HAP-1 (cell line): ENCODE measurements at regions not wholly inside any gene's neighbourhood (a gene's known extent, or its start where the extent isn't known, plus 50 kb on each side); places are given as distances from the start of the nearest gene placed in this dataset.
"Not testable (repeated sequence)": the region's sequence is repeated elsewhere in the genome, so short reads cannot be mapped to it uniquely, and the experiment has no call there.

Experiments used
- DNase-seq, 2 experiments: peaks; one replicate each; pipeline ENCODE4 v3.0.0-alpha.2; 2016 to 2020; ENCODE audit warnings: low spot score in 2 of 2
- H3K27me3 ChIP-seq: fragments of 250-450 bp; sonication (Bioruptor Pico); 2 replicates; pipeline ENCODE4 v1.5.1; 2020; ENCODE audit warnings: low read depth, mild to moderate bottlenecking, moderate library complexity
- H3K36me3 ChIP-seq: fragments of 250-450 bp; sonication (Bioruptor Pico); replicated peaks from 2 replicates; pipeline ENCODE4 v1.5.1; 2020; ENCODE audit warnings: mild to moderate bottlenecking
- H3K4me1 ChIP-seq: fragments of 250-450 bp; sonication (Bioruptor Pico); 2 replicates; pipeline ENCODE4 v1.5.1; 2020; ENCODE audit warnings: mild to moderate bottlenecking
- H3K4me3 ChIP-seq: fragments of 250-450 bp; sonication (Bioruptor Pico); 2 replicates; pipeline ENCODE4 v1.5.1; 2020; ENCODE audit warnings: mild to moderate bottlenecking, moderate library complexity
- H3K9me3 ChIP-seq: fragments of 250-450 bp; sonication (Bioruptor Pico); 2 replicates; pipeline ENCODE4 v1.5.1; 2020; ENCODE audit warnings: mild to moderate bottlenecking, moderate library complexity
- in situ Hi-C: fragments of 300-500 bp; cut with MboI; formaldehyde crosslinking; loops from 3 replicates; pipeline ENCODE4 v1.14.3; 2020; ENCODE audit warnings: low sequenced_read_pairs, inconsistent platforms, mixed read lengths

- Histone ChIP-seq H3K36me3 (no peaks in the 10 kb centered on the region), H3K9me3 (no peaks in the 10 kb centered on the region), H3K4me3 (peak overlapping the region; percentile 36), H3K27me3 (no peaks in the 10 kb centered on the region), H3K4me1 (peaks cover 7% of the 10 kb centered on the region)
- in situ Hi-C loops = no loop called here
- DNase-seq = peak; percentile 88
Measured at GRCh38 chr6:28816909-28817807, 106.6 kb downstream of the TRIM27 start.

- Histone ChIP-seq H3K36me3 (no peaks in the 10 kb centered on the region), H3K9me3 (no peaks in the 10 kb centered on the region), H3K4me3 (peak overlapping the region; percentile 36), H3K27me3 (no peaks in the 10 kb centered on the region), H3K4me1 (peaks cover 4% of the 10 kb centered on the region)
- peak; percentile 30 to 53 for DNase-seq
- in situ Hi-C loops = no loop called here
Measured at GRCh38 chr6:28817808-28818145, 106.0 kb downstream of the TRIM27 start.

DNA sequence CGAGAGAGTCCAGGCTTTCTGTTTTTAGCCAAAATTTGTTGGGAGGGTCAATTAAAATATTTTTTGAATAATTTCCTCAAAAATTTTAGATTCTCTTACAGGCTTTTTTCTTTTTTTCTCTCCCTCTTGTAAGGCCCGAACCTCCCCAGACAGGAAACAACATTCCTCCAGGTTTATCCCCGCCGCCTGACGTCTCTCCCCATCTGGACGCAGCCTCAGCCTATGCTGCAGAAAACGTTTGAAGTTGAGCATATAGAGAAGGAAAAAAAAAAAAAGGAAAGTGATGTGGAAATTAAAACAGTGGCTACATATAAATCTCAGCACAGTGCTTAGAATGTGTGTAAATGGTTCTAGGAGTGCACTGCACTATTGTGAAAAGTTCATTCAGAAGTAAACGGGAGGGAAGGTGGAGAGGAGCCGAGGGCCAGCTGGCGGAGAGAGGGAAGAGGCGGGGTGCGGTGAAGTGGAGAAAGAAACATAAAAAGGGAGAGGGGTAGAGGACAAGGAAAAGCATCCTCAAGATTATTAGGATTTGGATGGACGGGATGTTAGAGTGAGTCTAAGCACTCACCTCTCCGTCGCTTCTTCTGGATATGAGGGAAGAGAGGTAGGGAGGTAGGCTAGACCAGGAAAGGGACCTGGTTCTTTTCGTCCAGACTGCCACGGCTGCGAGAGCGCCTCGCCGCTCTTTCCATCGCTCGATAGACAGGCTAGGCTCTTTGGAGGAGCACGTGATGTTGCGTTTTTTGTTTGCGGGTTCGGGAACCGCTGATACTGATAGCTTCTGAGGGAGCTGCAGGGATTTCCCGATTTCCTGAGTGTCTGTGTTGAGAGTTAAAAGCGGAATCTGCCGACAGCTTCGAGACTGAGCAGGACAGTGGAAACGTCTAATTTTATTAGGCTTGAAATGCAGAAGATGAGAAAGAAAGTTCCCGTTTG is 98.7 kb downstream of the TRIM27 start:
- no peaks in the 10 kb centered on the region for H3K4me1 ChIP-seq
- in situ Hi-C loops = loop anchor here (25.0 kb wide), 1 partner anchor 412 kb away; no protein-coding TSS in a partner anchor
- peaks cover 10% of the 10 kb centered on the region; the same call in 1 of the 2 replicates for H3K27me3 ChIP-seq
- no peak overlapping the region for H3K4me3 ChIP-seq
- H3K36me3 ChIP-seq = no peaks in the 10 kb centered on the region
- H3K9me3 ChIP-seq = no peaks in the 10 kb centered on the region
- DNase-seq = no peak

- no peaks in the 10 kb centered on the region for H3K36me3 ChIP-seq
- no peaks in the 10 kb centered on the region for H3K9me3 ChIP-seq
- in situ Hi-C loops = loop anchor here (25.0 kb wide), 1 partner anchor 411 kb away; no protein-coding TSS in a partner anchor
- DNase-seq = no peak
- peaks cover 10% of the 10 kb centered on the region; the same call in 1 of the 2 replicates for H3K27me3 ChIP-seq
- H3K4me3 ChIP-seq = no peak overlapping the region
- H3K4me1 ChIP-seq = no peaks in the 10 kb centered on the region
Measured at GRCh38 chr6:28825732-28826293, 98.0 kb downstream of the TRIM27 start.

GRCh38 chr6:28831683-28832082 is 92.1 kb downstream of the TRIM27 start:
- in situ Hi-C loops = loop anchor here (10.0 to 25.0 kb wide), 2 partner anchors 183 to 406 kb away; no protein-coding TSS in a partner anchor
- not testable (repeated sequence) for H3K36me3 ChIP-seq, H3K4me3 ChIP-seq, H3K27me3 ChIP-seq, H3K9me3 ChIP-seq, DNase-seq, H3K4me1 ChIP-seq

GRCh38 chr6:28836703-28837102 is 87.1 kb downstream of the TRIM27 start:
- in situ Hi-C loops = loop anchor here (10.0 to 25.0 kb wide), 2 partner anchors 178 to 401 kb away; no protein-coding TSS in a partner anchor
- H3K9me3 ChIP-seq, H3K27me3 ChIP-seq, H3K4me3 ChIP-seq, H3K4me1 ChIP-seq, H3K36me3 ChIP-seq: not testable (repeated sequence)
- DNase-seq = peak in 1 of 2 experiments; percentile 22

- in situ Hi-C loops = loop anchor here (10.0 to 25.0 kb wide), 2 partner anchors 177 to 399 kb away; no protein-coding TSS in a partner anchor
- DNase-seq = peak; percentile 53 to 68
Measured at GRCh38 chr6:28838289-28838633, 85.5 kb downstream of the TRIM27 start.

DNA sequence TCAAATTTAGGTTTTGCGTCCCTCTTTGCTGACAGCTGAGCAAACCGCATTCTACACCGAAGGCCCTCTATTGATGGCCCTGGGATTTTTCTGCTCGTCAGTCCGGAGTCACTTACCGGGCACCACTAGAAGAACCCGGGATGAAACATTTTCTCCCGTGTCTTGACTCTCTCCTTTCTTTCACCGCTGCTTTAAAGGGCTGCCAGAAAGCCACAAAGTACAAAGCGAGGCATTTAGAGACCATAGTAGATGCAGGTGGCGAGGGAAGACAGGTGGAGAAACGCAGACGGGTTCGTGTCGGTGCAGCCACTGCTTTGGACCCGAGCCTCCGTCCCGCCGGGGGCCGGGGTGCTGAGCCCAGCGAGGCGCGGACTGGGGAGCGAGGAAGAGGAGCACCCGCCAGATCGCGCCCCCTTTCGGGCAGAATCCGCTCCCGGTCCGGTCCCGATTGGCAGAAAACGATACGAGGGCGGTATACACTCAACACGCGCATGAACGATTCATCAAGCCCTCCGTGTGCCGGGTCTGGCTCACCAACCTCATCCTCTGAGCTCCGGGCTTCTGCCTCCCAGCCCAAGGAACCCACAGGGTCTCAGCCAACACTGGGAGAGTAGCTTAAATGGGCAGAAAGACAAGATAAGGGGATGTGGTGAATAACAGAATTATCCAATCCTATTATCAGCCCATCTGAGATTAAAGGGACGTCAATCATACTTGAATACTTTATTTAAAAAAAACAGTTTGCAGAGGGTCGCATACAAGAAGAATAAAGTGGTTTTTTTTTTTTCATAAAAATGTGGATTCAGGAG is 84.9 kb downstream of the TRIM27 start:
- H3K36me3 ChIP-seq = no peaks in the 10 kb centered on the region
- DNase-seq = peak; percentile 87 to 95
- no peaks in the 10 kb centered on the region for H3K27me3 ChIP-seq
- in situ Hi-C loops = loop anchor here (10.0 to 25.0 kb wide), 2 partner anchors 176 to 398 kb away; no protein-coding TSS in a partner anchor
- peak overlapping the region; percentile 72 for H3K4me3 ChIP-seq
- peaks cover 2% of the 10 kb centered on the region; the same call in 1 of the 2 replicates for H3K4me1 ChIP-seq
- no peaks in the 10 kb centered on the region for H3K9me3 ChIP-seq

More at GRCh38 chr6:28838289-28838633, 85.5 kb downstream of the TRIM27 start:
- peak overlapping the region; percentile 72 for H3K4me3 ChIP-seq
- H3K9me3 ChIP-seq = no peaks in the 10 kb centered on the region
- no peaks in the 10 kb centered on the region for H3K27me3 ChIP-seq
- no peaks in the 10 kb centered on the region for H3K36me3 ChIP-seq
- peaks cover 2% of the 10 kb centered on the region; the same call in 1 of the 2 replicates for H3K4me1 ChIP-seq

GRCh38 chr6:28839443-28840120 is 84.2 kb downstream of the TRIM27 start:
- in situ Hi-C loops = loop anchor here (10.0 to 25.0 kb wide), 2 partner anchors 175 to 398 kb away; no protein-coding TSS in a partner anchor
- Histone ChIP-seq H3K36me3 (no peaks in the 10 kb centered on the region), H3K9me3 (no peaks in the 10 kb centered on the region), H3K4me3 (peak overlapping the region; percentile 72), H3K27me3 (no peaks in the 10 kb centered on the region), H3K4me1 (peaks cover 2% of the 10 kb centered on the region; the same call in 1 of the 2 replicates)
- DNase-seq = peak in 1 of 2 experiments; percentile 21

DNA sequence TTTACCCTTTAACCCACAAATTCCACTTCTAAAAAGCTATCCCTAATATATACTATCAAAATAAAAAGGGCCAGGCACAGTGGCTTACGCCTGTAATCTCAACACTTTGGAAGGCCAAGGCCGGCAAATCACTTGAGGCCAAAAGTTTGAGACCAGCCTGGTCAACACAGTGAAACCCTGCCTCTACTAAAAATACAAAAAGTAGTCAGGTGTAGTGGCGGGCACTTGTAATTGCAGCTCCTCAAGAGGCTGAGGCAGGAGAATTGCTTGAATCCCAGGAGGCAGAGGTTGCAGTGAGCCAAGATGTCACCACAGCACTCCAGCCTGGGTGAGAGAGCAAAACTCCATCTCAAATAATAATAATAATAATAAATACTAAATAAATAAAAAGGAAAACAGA is 82.5 kb downstream of the TRIM27 start:
- no peaks in the 10 kb centered on the region for H3K9me3 ChIP-seq
- DNase-seq = peak in 1 of 2 experiments; percentile 30
- in situ Hi-C loops = loop anchor here (25.0 kb wide), 1 partner anchor 396 kb away; no protein-coding TSS in a partner anchor
- H3K4me1 ChIP-seq = peaks cover 2% of the 10 kb centered on the region; the same call in 1 of the 2 replicates
- no peaks in the 10 kb centered on the region for H3K36me3 ChIP-seq
- H3K27me3 ChIP-seq = no peaks in the 10 kb centered on the region
- H3K4me3 ChIP-seq = no peak overlapping the region

DNA sequence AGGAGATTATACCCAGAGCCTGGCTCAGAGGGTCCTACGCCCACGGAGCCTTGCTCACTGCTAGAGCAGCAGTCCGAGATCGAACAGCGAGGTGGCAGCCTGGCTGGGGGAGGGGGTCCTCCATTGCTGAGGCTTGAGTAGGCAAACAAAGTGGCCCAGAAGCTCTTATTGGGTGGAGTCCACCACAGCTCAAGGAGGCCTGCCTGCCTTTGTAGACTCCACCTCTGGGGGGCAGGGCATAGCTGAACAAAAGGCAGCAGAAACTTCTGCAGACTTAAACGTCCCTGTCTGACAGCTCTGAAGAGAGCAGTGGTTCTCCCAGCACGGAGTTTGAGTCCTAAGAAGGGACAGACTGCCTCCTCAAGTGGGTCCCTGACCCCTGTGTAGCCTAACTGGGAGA is 75.0 kb downstream of the TRIM27 start:
- H3K4me1 ChIP-seq, H3K4me3 ChIP-seq, H3K36me3 ChIP-seq, H3K9me3 ChIP-seq, H3K27me3 ChIP-seq: not testable (repeated sequence)
- in situ Hi-C loops = loop anchor here (25.0 kb wide), 1 partner anchor 389 kb away; no protein-coding TSS in a partner anchor
- peak in 1 of 2 experiments; percentile 55 for DNase-seq
